Stomach (tissue), 4 donors: ENCODE measurements at regions not wholly inside any gene's neighbourhood (a gene's known extent, or its start where the extent isn't known, plus 50 kb on each side); places are given as distances from the start of the nearest gene placed in this dataset.
"Not testable (repeated sequence)": the region's sequence is repeated elsewhere in the genome, so short reads cannot be mapped to it uniquely, and the experiment has no call there.

Experiments
- CTCF ChIP-seq, 7 experiments: fragments of 450-650 bp in 4 of 7; fragments of 200-600 bp in 3 of 7; sonication (generic) in 3 of 7; IDR thresholded peaks; one replicate each; pipeline ENCODE4 v1.5.1; 2016 to 2019; ENCODE audit warnings: antibody characterized with exemption in 7 of 7, control low read depth in 2 of 7, mild to moderate bottlenecking in 1 of 7
- POLR2A ChIP-seq, 4 donors: fragments of 450-650 bp; IDR thresholded peaks; one replicate each; pipeline ENCODE4 v1.6.1; 2016; ENCODE audit warnings: antibody characterized with exemption in 4 of 4, control low read depth in 2 of 4, mild to moderate bottlenecking in 1 of 4, moderate library complexity in 1 of 4

DNA sequence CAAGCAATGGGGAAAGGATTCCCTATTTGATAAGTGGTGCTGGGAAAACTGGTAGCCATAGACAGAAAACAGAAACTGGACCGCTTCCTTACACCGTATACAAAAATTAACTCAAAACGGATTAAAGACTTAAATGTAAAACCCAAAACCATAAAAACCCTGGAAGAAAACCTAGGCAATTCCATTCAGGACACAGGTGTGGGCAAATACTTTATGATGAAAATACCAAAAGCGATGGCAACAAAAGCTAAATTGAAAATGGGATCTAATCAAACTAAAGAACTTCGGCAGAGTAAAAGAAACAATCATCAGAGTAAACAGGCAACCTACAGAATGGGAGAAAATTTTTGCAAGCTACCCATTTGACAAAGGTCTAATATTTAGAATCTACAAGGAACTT is 91.1 kb downstream of the VPREB1 start:
- TF ChIP-seq POLR2A, CTCF (IDR thresholded peaks at IDR 0.05): not testable (repeated sequence)
